ENCODE measurements at regions not wholly inside any gene's neighbourhood (a gene's known extent, or its start where the extent isn't known, plus 50 kb on each side); places are given as distances from the start of the nearest gene placed in this dataset.

DNA sequence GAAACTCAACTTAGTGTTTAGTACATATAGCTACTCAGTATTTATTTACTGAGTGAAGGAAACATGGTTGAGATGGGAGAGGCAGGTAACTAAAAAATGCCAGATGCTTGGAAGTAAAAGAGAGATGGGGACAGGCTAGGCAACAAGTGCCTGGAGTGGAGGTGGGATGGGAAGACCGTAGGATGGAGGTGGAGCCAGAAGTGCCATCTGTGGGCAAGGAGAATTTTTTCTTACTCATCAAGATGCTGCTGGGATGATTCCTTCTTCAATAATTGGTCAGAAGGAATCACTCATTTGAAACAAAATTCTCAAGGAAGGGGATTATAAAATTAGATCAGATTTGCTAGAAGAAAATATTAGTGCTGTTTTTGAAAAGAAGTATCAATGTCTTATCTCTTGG is 72.9 kb downstream of the IFI44 start:
- ChIA-PET CTCF (interaction anchor here (1.2 kb wide), 1 partner anchor 28 kb away, joined by 3 read pairs; no protein-coding TSS in a partner anchor), POLR2A (no interaction called here)
- no peak for DNase-seq (ENCODE audit: low read depth)
- TF ChIP-seq, protein P1, sequence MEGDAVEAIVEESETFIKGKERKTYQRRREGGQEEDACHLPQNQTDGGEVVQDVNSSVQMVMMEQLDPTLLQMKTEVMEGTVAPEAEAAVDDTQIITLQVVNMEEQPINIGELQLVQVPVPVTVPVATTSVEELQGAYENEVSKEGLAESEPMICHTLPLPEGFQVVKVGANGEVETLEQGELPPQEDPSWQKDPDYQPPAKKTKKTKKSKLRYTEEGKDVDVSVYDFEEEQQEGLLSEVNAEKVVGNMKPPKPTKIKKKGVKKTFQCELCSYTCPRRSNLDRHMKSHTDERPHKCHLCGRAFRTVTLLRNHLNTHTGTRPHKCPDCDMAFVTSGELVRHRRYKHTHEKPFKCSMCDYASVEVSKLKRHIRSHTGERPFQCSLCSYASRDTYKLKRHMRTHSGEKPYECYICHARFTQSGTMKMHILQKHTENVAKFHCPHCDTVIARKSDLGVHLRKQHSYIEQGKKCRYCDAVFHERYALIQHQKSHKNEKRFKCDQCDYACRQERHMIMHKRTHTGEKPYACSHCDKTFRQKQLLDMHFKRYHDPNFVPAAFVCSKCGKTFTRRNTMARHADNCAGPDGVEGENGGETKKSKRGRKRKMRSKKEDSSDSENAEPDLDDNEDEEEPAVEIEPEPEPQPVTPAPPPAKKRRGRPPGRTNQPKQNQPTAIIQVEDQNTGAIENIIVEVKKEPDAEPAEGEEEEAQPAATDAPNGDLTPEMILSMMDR (IDR thresholded peaks at IDR 0.05; ENCODE audit: insufficient read depth, low read depth, low read length) = no peak
- H3K4me3 ChIP-seq (ENCODE audit: low read depth, low read length) = no peak overlapping the region
- no peaks in the 10 kb centered on the region for H3K36me3 ChIP-seq (ENCODE audit: control insufficient read depth, insufficient read depth, low read length)
- no peaks in the 10 kb centered on the region for H3K27me3 ChIP-seq (ENCODE audit: control insufficient read depth, insufficient read depth, low read length)

DNA sequence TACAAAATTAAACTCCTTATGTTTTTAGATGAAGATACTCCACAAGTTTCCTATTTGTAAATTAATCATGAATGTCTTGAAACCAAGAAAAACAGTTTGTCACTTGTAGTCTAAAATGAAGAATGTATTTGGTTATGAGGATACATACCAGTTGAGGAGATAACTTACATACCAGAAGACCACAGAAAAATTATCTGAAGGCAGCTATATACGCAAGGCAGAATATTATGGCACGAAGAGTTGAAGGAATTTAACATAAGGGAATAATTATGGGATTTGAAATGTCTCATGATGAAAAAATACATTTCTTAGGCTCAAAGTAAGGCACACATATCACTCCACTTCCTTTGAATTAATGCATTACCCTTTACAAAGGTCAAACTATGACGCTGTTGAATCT is 73.3 kb downstream of the IFI44 start:
- Histone ChIP-seq H3K4me3 (ENCODE audit: low read depth, low read length) (no peak overlapping the region), H3K36me3 (ENCODE audit: control insufficient read depth, insufficient read depth, low read length) (no peaks in the 10 kb centered on the region), H3K27me3 (ENCODE audit: control insufficient read depth, insufficient read depth, low read length) (no peaks in the 10 kb centered on the region)
- TF ChIP-seq, protein P1 (IDR thresholded peaks at IDR 0.05; ENCODE audit: insufficient read depth, low read depth, low read length) = no peak
- CTCF ChIA-PET = interaction anchor here (1.2 kb wide), 1 partner anchor 28 kb away, joined by 3 read pairs; no protein-coding TSS in a partner anchor
- no peak for DNase-seq (ENCODE audit: low read depth)
- POLR2A ChIA-PET = no interaction called here

DNA sequence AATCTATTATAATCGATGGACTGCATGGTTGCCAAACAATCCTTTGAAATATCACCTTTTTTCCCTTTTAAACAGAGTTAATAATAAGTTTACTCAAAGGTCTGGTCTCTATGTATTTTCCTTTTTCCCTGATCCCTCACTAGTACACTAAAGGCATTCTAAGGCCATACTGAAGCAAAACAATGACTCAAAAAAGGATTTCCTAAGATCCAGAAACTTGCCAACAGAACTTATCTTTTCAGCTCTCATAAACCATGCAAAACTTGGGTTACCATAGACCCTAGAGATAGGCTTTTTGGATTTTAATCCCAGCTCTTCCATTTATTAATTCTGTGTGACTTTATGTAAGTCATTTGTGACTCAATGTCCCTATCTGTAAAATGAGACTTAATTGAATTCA is 77.1 kb downstream of the IFI44 start:
- Histone ChIP-seq H3K4me3 (ENCODE audit: low read depth, low read length) (no peak overlapping the region), H3K36me3 (ENCODE audit: control insufficient read depth, insufficient read depth, low read length) (no peaks in the 10 kb centered on the region), H3K27me3 (ENCODE audit: control insufficient read depth, insufficient read depth, low read length) (no peaks in the 10 kb centered on the region)
- no peak for DNase-seq (ENCODE audit: low read depth)
- POLR2A ChIA-PET = interaction anchor here (0.6 kb wide), 1 partner anchor 41 kb away, joined by 3 read pairs; no protein-coding TSS in a partner anchor
- TF ChIP-seq, protein P1 (IDR thresholded peaks at IDR 0.05; ENCODE audit: insufficient read depth, low read depth, low read length) = no peak
- CTCF ChIA-PET = interaction anchor here (0.7 kb wide), 1 partner anchor 439 kb away, joined by 3 read pairs; no protein-coding TSS in a partner anchor

DNA sequence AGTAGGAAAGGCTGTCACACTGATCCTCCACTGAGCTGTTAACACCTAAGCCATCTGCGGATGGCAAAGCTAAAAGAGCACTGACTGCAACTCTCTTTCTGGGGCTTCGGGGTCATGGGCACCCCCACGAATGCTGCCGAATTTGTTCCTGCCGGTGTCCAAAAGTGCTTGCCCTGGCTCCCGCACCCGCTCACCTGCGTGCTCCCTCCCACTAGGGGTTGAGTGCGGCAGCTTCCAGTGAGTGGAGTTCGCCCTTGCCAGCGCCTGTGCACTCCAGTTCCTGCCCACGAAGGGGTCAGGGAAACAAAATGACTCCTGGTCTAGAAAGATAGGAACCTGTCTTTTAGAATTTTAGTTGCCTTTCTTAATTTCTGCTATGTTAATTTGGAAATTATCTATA is 78.7 kb downstream of the IFI44 start:
- DNase-seq (ENCODE audit: low read depth) = no peak
- no peaks in the 10 kb centered on the region for H3K27me3 ChIP-seq (ENCODE audit: control insufficient read depth, insufficient read depth, low read length)
- ChIA-PET POLR2A (no interaction called here), CTCF (no interaction called here)
- no peaks in the 10 kb centered on the region for H3K36me3 ChIP-seq (ENCODE audit: control insufficient read depth, insufficient read depth, low read length)
- TF ChIP-seq, protein P1 (IDR thresholded peaks at IDR 0.05; ENCODE audit: insufficient read depth, low read depth, low read length) = no peak
- H3K4me3 ChIP-seq (ENCODE audit: low read depth, low read length) = no peak overlapping the region

DNA sequence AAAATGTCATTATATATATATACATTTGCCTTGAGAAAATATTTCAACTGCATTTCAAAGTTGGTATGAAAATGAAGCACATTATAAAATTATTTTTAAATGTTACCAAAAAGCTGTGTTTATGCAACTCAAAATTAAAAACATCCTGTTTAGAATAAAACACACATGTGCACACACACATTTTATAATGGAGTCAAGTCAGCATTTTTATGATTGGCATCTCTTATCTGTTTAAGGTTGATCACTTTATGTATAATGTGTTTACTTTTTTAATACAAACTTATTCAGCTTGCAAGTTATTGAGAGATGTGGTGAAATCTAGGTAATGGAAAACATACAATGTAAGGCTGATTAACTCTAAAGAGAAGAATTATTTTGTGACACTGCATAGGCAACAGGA is 80.4 kb downstream of the IFI44 start:
- TF ChIP-seq, protein P1 (IDR thresholded peaks at IDR 0.05; ENCODE audit: insufficient read depth, low read depth, low read length) = no peak
- H3K36me3 ChIP-seq (ENCODE audit: control insufficient read depth, insufficient read depth, low read length) = no peaks in the 10 kb centered on the region
- ChIA-PET CTCF (interaction anchor here (0.7 kb wide), 1 partner anchor 111 kb away, joined by 4 read pairs; no protein-coding TSS in a partner anchor), POLR2A (no interaction called here)
- DNase-seq (ENCODE audit: low read depth) = no peak
- H3K4me3 ChIP-seq (ENCODE audit: low read depth, low read length) = no peak overlapping the region
- H3K27me3 ChIP-seq (ENCODE audit: control insufficient read depth, insufficient read depth, low read length) = no peaks in the 10 kb centered on the region

All from BJ (cell line).